ENCODE measurements at regions not wholly inside any gene's neighbourhood (a gene's known extent, or its start where the extent isn't known, plus 50 kb on each side); places are given as distances from the start of the nearest gene placed in this dataset.

GRCh38 chr2:226074391-226074790 is 674.9 kb downstream of the NYAP2 start:
- TF ChIP-seq POLR2A (IDR thresholded peaks at IDR 0.05) (no peak), CTCF (IDR thresholded peaks at IDR 0.05) (no peak)

Data from heart left ventricle (tissue), 13 donors.